ENCODE measurements at regions not wholly inside any gene's neighbourhood (a gene's known extent, or its start where the extent isn't known, plus 50 kb on each side); places are given as distances from the start of the nearest gene placed in this dataset.

- H3K27me3 ChIP-seq (ENCODE audit: control insufficient read depth in 3 of 3, insufficient read depth in 3 of 3, low read length in 2 of 3), result no peaks in the 10 kb centered on the region
- H3K4me3 ChIP-seq, result no peak overlapping the region
- H3K9me3 ChIP-seq (ENCODE audit: control insufficient read depth in 4 of 4, insufficient read depth in 3 of 4, low read length in 3 of 4), result no peaks in the 10 kb centered on the region
- H3K4me1 ChIP-seq (ENCODE audit: control insufficient read depth in 5 of 5, insufficient read depth in 5 of 5, low read length in 5 of 5), result no peaks in the 10 kb centered on the region
- TF ChIP-seq CTCF (IDR thresholded peaks at IDR 0.05; ENCODE audit: control extremely low read depth, extremely low read depth), result no peak
- ATAC-seq (ENCODE audit: insufficient read depth, low FRiP score) (no peak), DNase-seq (no peak)
- WGBS, 2 donors, result 80 to 84% methylated on average over 2 of the region's 2 CpGs
- no peaks in the 10 kb centered on the region for H3K36me3 ChIP-seq (ENCODE audit: control insufficient read depth in 4 of 4, insufficient read depth in 4 of 4, low read length in 4 of 4)
- H3K9ac ChIP-seq (ENCODE audit: insufficient read depth in 1 of 2, low read length in 2 of 2), result no peak overlapping the region
- no peak overlapping the region for H3K27ac ChIP-seq (ENCODE audit: low read depth in 1 of 2, low read length in 1 of 2)
Observed at GRCh38 chr9:24828687-24829086, 283.0 kb upstream of the IZUMO3 start.

DNA sequence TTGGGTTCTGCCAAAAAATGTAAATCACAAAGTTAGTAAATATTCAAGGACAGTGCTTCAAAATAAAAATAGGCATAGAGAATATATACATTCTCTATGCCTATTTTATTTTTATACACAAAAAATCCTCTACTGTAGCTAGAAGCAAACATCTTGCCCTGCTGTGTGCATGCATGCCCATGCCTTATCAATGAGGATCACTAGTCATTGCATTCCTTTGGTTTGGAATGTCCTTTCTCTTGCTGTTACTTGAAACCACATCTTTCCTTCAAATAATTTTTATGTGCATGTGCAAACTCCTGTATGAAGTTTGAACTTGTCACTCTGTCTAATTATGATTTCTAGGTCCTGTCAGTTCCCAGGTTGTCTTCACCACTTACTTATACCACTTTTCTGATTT, 278.9 kb upstream of the IZUMO3 start:
- no peak for ATAC-seq (ENCODE audit: insufficient read depth, low FRiP score)
- no peaks in the 10 kb centered on the region for H3K27me3 ChIP-seq (ENCODE audit: control insufficient read depth in 3 of 3, insufficient read depth in 3 of 3, low read length in 2 of 3)
- no peak overlapping the region for H3K9ac ChIP-seq (ENCODE audit: insufficient read depth in 1 of 2, low read length in 2 of 2)
- no peak overlapping the region for H3K4me3 ChIP-seq
- no peak for TF ChIP-seq CTCF (IDR thresholded peaks at IDR 0.05; ENCODE audit: control extremely low read depth, extremely low read depth)
- H3K27ac ChIP-seq (ENCODE audit: low read depth in 1 of 2, low read length in 1 of 2), result no peak overlapping the region
- H3K36me3 ChIP-seq (ENCODE audit: control insufficient read depth in 4 of 4, insufficient read depth in 4 of 4, low read length in 4 of 4), result no peaks in the 10 kb centered on the region
- DNase-seq, result no peak
- no peaks in the 10 kb centered on the region for H3K9me3 ChIP-seq (ENCODE audit: control insufficient read depth in 4 of 4, insufficient read depth in 3 of 4, low read length in 3 of 4)
- no peaks in the 10 kb centered on the region for H3K4me1 ChIP-seq (ENCODE audit: control insufficient read depth in 5 of 5, insufficient read depth in 5 of 5, low read length in 5 of 5)

DNA sequence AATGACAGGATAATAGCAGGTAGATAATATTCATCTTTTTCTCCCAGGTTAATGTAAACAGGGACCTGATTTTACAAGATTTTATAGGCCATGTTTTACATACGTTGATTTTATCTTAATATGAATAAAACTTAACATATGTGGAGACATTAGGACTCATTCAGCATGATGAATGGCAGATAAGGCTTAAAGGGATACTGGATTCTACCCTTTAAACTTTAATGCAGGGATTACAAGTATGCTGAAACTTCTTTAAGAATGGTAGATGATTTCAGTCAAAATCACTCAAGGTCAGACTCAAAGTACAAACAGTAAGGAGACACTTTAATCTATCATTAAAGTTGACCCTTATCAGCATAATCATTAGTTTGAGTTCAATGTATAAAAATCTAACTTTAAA, 274.5 kb upstream of the IZUMO3 start:
- Histone ChIP-seq H3K4me3 (no peak overlapping the region), H3K27me3 (ENCODE audit: control insufficient read depth in 3 of 3, insufficient read depth in 3 of 3, low read length in 2 of 3) (no peaks in the 10 kb centered on the region), H3K9ac (ENCODE audit: insufficient read depth in 1 of 2, low read length in 2 of 2) (no peak overlapping the region), H3K9me3 (ENCODE audit: control insufficient read depth in 4 of 4, insufficient read depth in 3 of 4, low read length in 3 of 4) (no peaks in the 10 kb centered on the region), H3K36me3 (ENCODE audit: control insufficient read depth in 4 of 4, insufficient read depth in 4 of 4, low read length in 4 of 4) (no peaks in the 10 kb centered on the region), H3K4me1 (ENCODE audit: control insufficient read depth in 5 of 5, insufficient read depth in 5 of 5, low read length in 5 of 5) (no peaks in the 10 kb centered on the region), H3K27ac (ENCODE audit: low read depth in 1 of 2, low read length in 1 of 2) (no peak overlapping the region)
- WGBS, 2 donors, result 45 to 56% methylated on average over 1 of the region's 1 CpG
- ATAC-seq (ENCODE audit: insufficient read depth, low FRiP score), result no peak
- DNase-seq, result no peak
- TF ChIP-seq CTCF (IDR thresholded peaks at IDR 0.05; ENCODE audit: control extremely low read depth, extremely low read depth), result no peak

GRCh38 chr9:24817756-24818155, 272.1 kb upstream of the IZUMO3 start:
- H3K4me1 ChIP-seq (ENCODE audit: control insufficient read depth in 5 of 5, insufficient read depth in 5 of 5, low read length in 5 of 5), result no peaks in the 10 kb centered on the region
- no peak for ATAC-seq (ENCODE audit: insufficient read depth, low FRiP score)
- TF ChIP-seq CTCF (IDR thresholded peaks at IDR 0.05; ENCODE audit: control extremely low read depth, extremely low read depth), result no peak
- no peak overlapping the region for H3K27ac ChIP-seq (ENCODE audit: low read depth in 1 of 2, low read length in 1 of 2)
- H3K4me3 ChIP-seq, result no peak overlapping the region
- H3K36me3 ChIP-seq (ENCODE audit: control insufficient read depth in 4 of 4, insufficient read depth in 4 of 4, low read length in 4 of 4), result no peaks in the 10 kb centered on the region
- peaks cover 0 to 2% (median 0%) of the 10 kb centered on the region in 4 donors for H3K9me3 ChIP-seq (ENCODE audit: control insufficient read depth in 4 of 4, insufficient read depth in 3 of 4, low read length in 3 of 4)
- no peak overlapping the region for H3K9ac ChIP-seq (ENCODE audit: insufficient read depth in 1 of 2, low read length in 2 of 2)
- WGBS, 2 donors, result 65 to 83% methylated on average over 2 of the region's 2 CpGs
- DNase-seq, result no peak
- H3K27me3 ChIP-seq (ENCODE audit: control insufficient read depth in 3 of 3, insufficient read depth in 3 of 3, low read length in 2 of 3), result no peaks in the 10 kb centered on the region

All from lung (tissue), 11 donors.